ENCODE measurements at regions not wholly inside any gene's neighbourhood (a gene's known extent, or its start where the extent isn't known, plus 50 kb on each side); places are given as distances from the start of the nearest gene placed in this dataset.

- TF ChIP-seq, protein P1, sequence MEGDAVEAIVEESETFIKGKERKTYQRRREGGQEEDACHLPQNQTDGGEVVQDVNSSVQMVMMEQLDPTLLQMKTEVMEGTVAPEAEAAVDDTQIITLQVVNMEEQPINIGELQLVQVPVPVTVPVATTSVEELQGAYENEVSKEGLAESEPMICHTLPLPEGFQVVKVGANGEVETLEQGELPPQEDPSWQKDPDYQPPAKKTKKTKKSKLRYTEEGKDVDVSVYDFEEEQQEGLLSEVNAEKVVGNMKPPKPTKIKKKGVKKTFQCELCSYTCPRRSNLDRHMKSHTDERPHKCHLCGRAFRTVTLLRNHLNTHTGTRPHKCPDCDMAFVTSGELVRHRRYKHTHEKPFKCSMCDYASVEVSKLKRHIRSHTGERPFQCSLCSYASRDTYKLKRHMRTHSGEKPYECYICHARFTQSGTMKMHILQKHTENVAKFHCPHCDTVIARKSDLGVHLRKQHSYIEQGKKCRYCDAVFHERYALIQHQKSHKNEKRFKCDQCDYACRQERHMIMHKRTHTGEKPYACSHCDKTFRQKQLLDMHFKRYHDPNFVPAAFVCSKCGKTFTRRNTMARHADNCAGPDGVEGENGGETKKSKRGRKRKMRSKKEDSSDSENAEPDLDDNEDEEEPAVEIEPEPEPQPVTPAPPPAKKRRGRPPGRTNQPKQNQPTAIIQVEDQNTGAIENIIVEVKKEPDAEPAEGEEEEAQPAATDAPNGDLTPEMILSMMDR (IDR thresholded peaks at IDR 0.05; ENCODE audit: borderline replicate concordance, extremely low read depth, low read length, poor library complexity, severe bottlenecking) = no peak
- TF ChIP-seq EZH2 (IDR thresholded peaks at IDR 0.05; ENCODE audit: borderline replicate concordance, low read depth, low read length, severe bottlenecking) = no peak
Observed at GRCh38 chr4:107330916-107331315, 294.8 kb upstream of the DKK2 start.
